Nephron progenitor cell (in vitro differentiated cells): ENCODE measurements at regions not wholly inside any gene's neighbourhood (a gene's known extent, or its start where the extent isn't known, plus 50 kb on each side); places are given as distances from the start of the nearest gene placed in this dataset.

ENCODE experiments used
- DNase-seq: peaks from one replicate; pipeline ENCODE4 v3.0.0; 2021
- H3K27ac Mint-ChIP-seq: 2 replicates; pipeline ENCODE4 v1.8.0; 2021; ENCODE audit warnings: mild to moderate bottlenecking, moderate library complexity, mixed read lengths
- H3K27me3 Mint-ChIP-seq: 2 replicates; pipeline ENCODE4 v1.8.0; 2021; ENCODE audit warnings: mild to moderate bottlenecking, low read depth, mixed read lengths; ENCODE audit not compliant: poor library complexity
- H3K36me3 Mint-ChIP-seq: 2 replicates; pipeline ENCODE4 v1.8.0; 2021; ENCODE audit warnings: low read depth, mixed read lengths
- H3K4me1 Mint-ChIP-seq: 2 replicates; pipeline ENCODE4 v1.8.0; 2021; ENCODE audit warnings: mixed read lengths
- H3K4me3 Mint-ChIP-seq: 2 replicates; pipeline ENCODE4 v1.8.0; 2021; ENCODE audit warnings: mild to moderate bottlenecking, moderate library complexity, mixed read lengths
- H3K9me3 Mint-ChIP-seq: 2 replicates; pipeline ENCODE4 v1.8.0; 2021; ENCODE audit warnings: mild to moderate bottlenecking, moderate library complexity, mixed read lengths
- CTCF ChIP-seq: fragments of 200-600 bp; sonication (generic); IDR thresholded peaks from 2 replicates; pipeline ENCODE4 v1.5.0; 2021; ENCODE audit warnings: antibody characterized with exemption

- no peak overlapping the region for H3K27ac Mint-ChIP-seq
- H3K4me3 Mint-ChIP-seq: no peak overlapping the region
- peak; percentile 4 for DNase-seq
- H3K36me3 Mint-ChIP-seq: no peaks in the 10 kb centered on the region
- H3K27me3 Mint-ChIP-seq: peaks cover 3% of the 10 kb centered on the region
- no peaks in the 10 kb centered on the region for H3K9me3 Mint-ChIP-seq
- peaks cover 15% of the 10 kb centered on the region for H3K4me1 Mint-ChIP-seq
- TF ChIP-seq CTCF: peak; percentile 80
Measured at GRCh38 chr5:165209101-165209727, 1703.8 kb downstream of the MAT2B start.

- no peaks in the 10 kb centered on the region for H3K4me1 Mint-ChIP-seq
- no peak for TF ChIP-seq CTCF
- no peaks in the 10 kb centered on the region for H3K36me3 Mint-ChIP-seq
- no peaks in the 10 kb centered on the region for H3K9me3 Mint-ChIP-seq
- H3K27me3 Mint-ChIP-seq: no peaks in the 10 kb centered on the region
- H3K27ac Mint-ChIP-seq: no peak overlapping the region
- H3K4me3 Mint-ChIP-seq: no peak overlapping the region
- DNase-seq: no peak
Measured at GRCh38 chr5:165224366-165225045, 1719.1 kb downstream of the MAT2B start.

- Mint-ChIP-seq H3K27ac (no peak overlapping the region), H3K36me3 (no peaks in the 10 kb centered on the region)
Measured at GRCh38 chr5:165227515-165227914, 1722.1 kb downstream of the MAT2B start.

GRCh38 chr5:165228184-165228583 is 1722.8 kb downstream of the MAT2B start:
- H3K4me3 Mint-ChIP-seq: no peak overlapping the region
- no peaks in the 10 kb centered on the region for H3K27me3 Mint-ChIP-seq
- H3K4me1 Mint-ChIP-seq: peaks cover 9% of the 10 kb centered on the region
- TF ChIP-seq CTCF: no peak
- H3K27ac Mint-ChIP-seq: no peak overlapping the region
- DNase-seq: no peak
- H3K9me3 Mint-ChIP-seq: peaks cover under 1% of the 10 kb centered on the region
- H3K36me3 Mint-ChIP-seq: no peaks in the 10 kb centered on the region

More at GRCh38 chr5:165227515-165227914, 1722.1 kb downstream of the MAT2B start:
- no peak for DNase-seq
- TF ChIP-seq CTCF: no peak
- Mint-ChIP-seq H3K9me3 (no peaks in the 10 kb centered on the region), H3K4me1 (peaks cover 5% of the 10 kb centered on the region), H3K4me3 (no peak overlapping the region), H3K27me3 (no peaks in the 10 kb centered on the region)

GRCh38 chr5:165231821-165232508 is 1726.5 kb downstream of the MAT2B start:
- no peak overlapping the region for H3K27ac Mint-ChIP-seq
- H3K4me3 Mint-ChIP-seq: no peak overlapping the region

More at GRCh38 chr5:165231821-165232508, 1726.5 kb downstream of the MAT2B start:
- Mint-ChIP-seq H3K4me1 (peaks cover 9% of the 10 kb centered on the region), H3K36me3 (peaks cover 3% of the 10 kb centered on the region), H3K27me3 (no peaks in the 10 kb centered on the region), H3K9me3 (peaks cover 10% of the 10 kb centered on the region)
- DNase-seq: no peak
- no peak for TF ChIP-seq CTCF
